H1 (cell line): ENCODE measurements at regions not wholly inside any gene's neighbourhood (a gene's known extent, or its start where the extent isn't known, plus 50 kb on each side); places are given as distances from the start of the nearest gene placed in this dataset.

ENCODE experiments used
- CTCF ChIA-PET: fragments of 300-600 bp; sonication (Branson Sonifier 250); formaldehyde crosslinking; loops from one replicate; lab custom pipeline; 2021; ENCODE audit not compliant: partially characterized antibody; lab: Charles Lee
- POLR2A ChIA-PET: fragments of 300-600 bp; sonication (Branson Sonifier 250); formaldehyde crosslinking; loops from one replicate; lab custom pipeline; 2021; ENCODE audit warnings: inconsistent platforms; ENCODE audit not compliant: partially characterized antibody; lab: Charles Lee
- DNase-seq, 2 experiments: peaks; one replicate each; pipeline versions ENCODE4 v3.0.0 to v3.0.0-alpha.2; 2010 to 2022; ENCODE audit warnings: low spot score in 2 of 2, low read depth in 1 of 2, mixed read lengths in 1 of 2
- FAIRE-seq: peaks from 2 replicates; lab custom pipeline; 2011; peaks lifted over from hg19 to GRCh38; lab: Jason Lieb, UNC
- H2AFZ ChIP-seq: 2 replicates; pipeline ENCODE4 v1.8.1; 2012; ENCODE audit warnings: low read length, inconsistent platforms
- H2AK5ac ChIP-seq: 2 replicates; pipeline ENCODE4 v1.6.1; 2013; ENCODE audit warnings: low read depth, low read length
- H2BK120ac ChIP-seq: replicated peaks from 2 replicates; pipeline ENCODE3; 2013; ENCODE audit warnings: low read depth, low read length, inconsistent platforms
- H2BK12ac ChIP-seq: 2 replicates; pipeline ENCODE4 v1.6.1; 2013; ENCODE audit warnings: low read depth, low read length
- H2BK15ac ChIP-seq: 2 replicates; pipeline ENCODE4 v1.6.1; 2013; ENCODE audit warnings: low read length
- H2BK20ac ChIP-seq: 2 replicates; pipeline ENCODE4 v1.6.1; 2013; ENCODE audit warnings: low read length
- H2BK5ac ChIP-seq: 2 replicates; pipeline ENCODE4 v1.6.1; 2013; ENCODE audit warnings: low read depth, low read length
- H3K14ac ChIP-seq: 2 replicates; pipeline ENCODE4 v1.6.1; 2013; ENCODE audit warnings: inconsistent platforms; ENCODE audit not compliant: insufficient read length
- H3K18ac ChIP-seq: 2 replicates; pipeline ENCODE4 v1.6.1; 2013; ENCODE audit warnings: low read length; ENCODE audit errors: extremely low read depth
- H3K23ac ChIP-seq: 2 replicates; pipeline ENCODE4 v1.6.1; 2013; ENCODE audit warnings: inconsistent platforms; ENCODE audit not compliant: insufficient read length
- H3K23me2 ChIP-seq: 2 replicates; pipeline ENCODE4 v1.6.1; 2013; ENCODE audit warnings: low read depth, low read length
- H3K27ac ChIP-seq: 2 replicates; pipeline ENCODE4 v1.6.1; 2011; ENCODE audit warnings: low read depth, low read length, inconsistent platforms
- H3K27me3 ChIP-seq, 4 experiments: replicated peaks in 1 of 4; 1 replicate in 1 of 4; 2 replicates in 3 of 4; pipeline versions ENCODE4 v1.6.1 to v1.8.1; 2011 to 2013; ENCODE audit warnings: low read length in 3 of 4, mild to moderate bottlenecking in 3 of 4, inconsistent platforms in 2 of 4, mixed read lengths in 2 of 4, moderate library complexity in 1 of 4; ENCODE audit not compliant: control insufficient read depth in 3 of 4, insufficient read depth in 3 of 4; ENCODE audit errors: extremely low read depth in 1 of 4
- H3K36me3 ChIP-seq, 4 experiments: 2 replicates each; pipeline versions ENCODE4 v1.6.1 to v1.8.1; 2011 to 2013; ENCODE audit warnings: mild to moderate bottlenecking in 4 of 4, low read length in 3 of 4, moderate library complexity in 2 of 4, control low read depth in 1 of 4, inconsistent platforms in 1 of 4; ENCODE audit not compliant: insufficient read depth in 4 of 4, control insufficient read depth in 2 of 4
- H3K4ac ChIP-seq: replicated peaks from 2 replicates; pipeline ENCODE3; 2013; ENCODE audit warnings: low read length, low read depth, mixed read lengths, inconsistent platforms; ENCODE audit not compliant: insufficient read length
- H3K4me1 ChIP-seq, 4 experiments: replicated peaks in 1 of 4; 1 replicate in 1 of 4; 2 replicates in 3 of 4; pipeline versions ENCODE4 v1.6.1 to v1.8.1; 2011 to 2013; ENCODE audit warnings: low read length in 3 of 4, inconsistent platforms in 2 of 4, mixed read lengths in 1 of 4; ENCODE audit not compliant: insufficient read depth in 4 of 4, control insufficient read depth in 3 of 4
- H3K4me2 ChIP-seq, 2 experiments: 2 replicates each; pipeline versions ENCODE4 v1.6.1 to v1.8.1; 2011 to 2013; ENCODE audit warnings: low read depth in 2 of 2, low read length in 2 of 2, control low read depth in 1 of 2, inconsistent platforms in 1 of 2, mild to moderate bottlenecking in 1 of 2; ENCODE audit not compliant: insufficient read depth in 1 of 2
- H3K4me3 ChIP-seq, 4 experiments: fragments of 200-600, 300-600 bp in 1 of 4; sonication (generic), shearing (Covaris generic), sonication (Bioruptor Twin) in 1 of 4; 2 replicates each; pipeline versions ENCODE4 v1.5.1 to v1.8.1; 2011 to 2016; ENCODE audit warnings: low read length in 4 of 4, low read depth in 3 of 4, control low read depth in 2 of 4, inconsistent platforms in 2 of 4, mild to moderate bottlenecking in 2 of 4, mixed read lengths in 1 of 4, moderate library complexity in 1 of 4; ENCODE audit not compliant: insufficient read depth in 2 of 4; ENCODE audit errors: extremely low read depth in 1 of 4
- H3K56ac ChIP-seq: replicated peaks from 2 replicates; pipeline ENCODE3; 2013; ENCODE audit warnings: low read depth, mild to moderate bottlenecking, mixed read lengths, low read length, inconsistent platforms; ENCODE audit not compliant: insufficient read length
- H3K79me1 ChIP-seq: 2 replicates; pipeline ENCODE4 v1.6.1; 2013; ENCODE audit warnings: low read depth, low read length, control low read depth
- H3K79me2 ChIP-seq, 2 experiments: 2 replicates each; pipeline versions ENCODE4 v1.6.1 to v1.8.1; 2012 to 2013; ENCODE audit warnings: low read length in 2 of 2, mild to moderate bottlenecking in 2 of 2, inconsistent platforms in 1 of 2; ENCODE audit not compliant: insufficient read depth in 2 of 2, control insufficient read depth in 1 of 2
- H3K9ac ChIP-seq, 4 experiments: replicated peaks in 1 of 4; 1 replicate in 1 of 4; 2 replicates in 3 of 4; pipeline versions ENCODE4 v1.6.1 to v1.8.1; 2011 to 2013; ENCODE audit warnings: low read depth in 3 of 4, low read length in 3 of 4, control low read depth in 2 of 4, mild to moderate bottlenecking in 2 of 4, moderate library complexity in 2 of 4, inconsistent platforms in 1 of 4; ENCODE audit errors: extremely low read depth in 1 of 4
- H3K9me3 ChIP-seq, 2 experiments: 2 replicates each; pipeline versions ENCODE4 v1.6.1 to v1.8.1; 2012 to 2013; ENCODE audit warnings: mild to moderate bottlenecking in 2 of 2, moderate library complexity in 2 of 2, control low read depth in 1 of 2, inconsistent platforms in 1 of 2, low read depth in 1 of 2, low read length in 1 of 2, mixed read lengths in 1 of 2; ENCODE audit not compliant: insufficient read depth in 2 of 2
- H4K20me1 ChIP-seq, 2 experiments: replicated peaks in 1 of 2; 2 replicates each; pipeline versions ENCODE3 to v1.8.1; 2011 to 2013; ENCODE audit warnings: inconsistent platforms in 2 of 2, low read length in 2 of 2, mild to moderate bottlenecking in 1 of 2; ENCODE audit not compliant: insufficient read depth in 2 of 2, control insufficient read depth in 1 of 2
- H4K5ac ChIP-seq: 2 replicates; pipeline ENCODE4 v1.6.1; 2013; ENCODE audit warnings: low read length, low read depth, mixed read lengths, inconsistent platforms; ENCODE audit not compliant: insufficient read length
- H4K8ac ChIP-seq: 2 replicates; pipeline ENCODE4 v1.8.0; 2013; ENCODE audit warnings: mild to moderate bottlenecking, moderate library complexity, low read length, inconsistent platforms; ENCODE audit not compliant: insufficient read depth; ENCODE audit errors: extremely low read depth
- H4K91ac ChIP-seq: replicated peaks from 2 replicates; pipeline ENCODE3; 2013; ENCODE audit warnings: low read length, mixed read lengths, inconsistent platforms; ENCODE audit not compliant: insufficient read length
- EGR1 ChIP-seq: IDR thresholded peaks from 2 replicates; pipeline ENCODE4 v1.6.1; 2011; ENCODE audit warnings: low read depth, low read length, borderline replicate concordance
- HDAC6 ChIP-seq: IDR thresholded peaks from one replicate; pipeline ENCODE4 v1.7.1; 2012; ENCODE audit warnings: low read depth, mild to moderate bottlenecking, inconsistent platforms, low read length, moderate library complexity
- JUN ChIP-seq: IDR thresholded peaks from 2 replicates; pipeline ENCODE4 v1.6.1; 2011; ENCODE audit warnings: low read depth, mild to moderate bottlenecking, improper control_type of control experiment, low read length
- RFX5 ChIP-seq: IDR thresholded peaks from 2 replicates; pipeline ENCODE4 v1.6.1; 2011; ENCODE audit warnings: low read depth, low read length, improper control_type of control experiment, borderline replicate concordance
- TEAD4 ChIP-seq: IDR thresholded peaks from 2 replicates; pipeline ENCODE4 v1.6.1; 2012; ENCODE audit warnings: low read depth, low read length, inconsistent platforms, mixed read lengths
- WGBS, 2 experiments: shearing (Covaris generic) in 1 of 2; methylation state at CpG; one replicate each; pipeline versions ENCODE4 v1.1.6 to v1.1.7; 2013 to 2015; ENCODE audit warnings: low lambda C conversion rate in 2 of 2, mixed read lengths in 2 of 2, inconsistent platforms in 1 of 2, low coverage in 1 of 2, missing lambda C conversion rate in 1 of 2; ENCODE audit not compliant: insufficient replicate concordance in 2 of 2, insufficient coverage in 1 of 2, insufficient read length in 1 of 2; ENCODE audit errors: extremely low coverage in 1 of 2, missing lambda C conversion rate in 1 of 2; 5-methylcytosine and 5-hydroxymethylcytosine counted together
- TF ChIP-seq, protein P1 (sequence below), 3 experiments: IDR thresholded peaks; 1 replicate in 2 of 3; 2 replicates in 1 of 3; pipeline versions ENCODE4 v1.5.1 to v1.6.1; 2011; ENCODE audit warnings: low read length in 3 of 3, mild to moderate bottlenecking in 3 of 3, inconsistent platforms in 2 of 3, low read depth in 1 of 3, moderate library complexity in 1 of 3; ENCODE audit not compliant: insufficient read depth in 1 of 3; ENCODE audit errors: control extremely low read depth in 1 of 3

DNA sequence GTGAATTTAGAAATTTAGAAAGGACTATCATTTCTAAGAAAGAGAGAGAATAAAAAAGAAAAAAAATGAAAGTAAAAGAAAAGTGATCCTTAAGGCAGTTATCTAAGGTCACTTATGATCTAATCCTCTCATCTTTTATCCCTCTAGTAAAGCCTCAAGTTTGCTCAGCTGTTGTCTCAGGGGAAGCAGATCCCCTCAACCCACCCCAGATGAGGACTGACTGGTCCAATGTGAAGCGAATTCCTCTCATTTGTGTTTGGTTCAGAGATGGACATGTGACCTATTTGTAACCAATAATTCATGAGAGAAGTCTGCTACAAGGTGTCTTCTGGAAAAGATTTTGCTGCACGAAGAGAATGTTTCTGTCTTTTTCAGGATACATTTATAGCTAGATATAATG, 1591.3 kb downstream of the ADGRL3 start:
- no peaks in the 10 kb centered on the region for H3K36me3 ChIP-seq
- CTCF ChIA-PET = no interaction called here
- H3K27me3 ChIP-seq = no peaks in the 10 kb centered on the region
- H3K79me1 ChIP-seq = no peaks in the 10 kb centered on the region
- H4K8ac ChIP-seq = no peak overlapping the region
- H2BK12ac ChIP-seq = no peak overlapping the region
- POLR2A ChIA-PET = no interaction called here
- no peak overlapping the region for H2BK20ac ChIP-seq
- no peaks in the 10 kb centered on the region for H3K4me1 ChIP-seq
- H3K27ac ChIP-seq = no peak overlapping the region
- H3K4ac ChIP-seq = no peak overlapping the region
- no peak overlapping the region for H2BK120ac ChIP-seq
- H3K79me2 ChIP-seq = no peaks in the 10 kb centered on the region
- no peaks in the 10 kb centered on the region for H4K20me1 ChIP-seq
- no peak overlapping the region for H3K4me2 ChIP-seq
- H4K5ac ChIP-seq = no peak overlapping the region
- no peak overlapping the region for H3K9ac ChIP-seq
- H3K56ac ChIP-seq = no peak overlapping the region
- H2AK5ac ChIP-seq = no peak overlapping the region
- H4K91ac ChIP-seq = no peak overlapping the region
- H3K14ac ChIP-seq = no peak overlapping the region
- no peak overlapping the region for H3K23ac ChIP-seq
- no peak overlapping the region for H2BK15ac ChIP-seq
- no peak for DNase-seq
- TF ChIP-seq RFX5 (no peak), JUN (no peak), HDAC6 (no peak), EGR1 (no peak), TEAD4 (no peak)
- TF ChIP-seq, protein P1, sequence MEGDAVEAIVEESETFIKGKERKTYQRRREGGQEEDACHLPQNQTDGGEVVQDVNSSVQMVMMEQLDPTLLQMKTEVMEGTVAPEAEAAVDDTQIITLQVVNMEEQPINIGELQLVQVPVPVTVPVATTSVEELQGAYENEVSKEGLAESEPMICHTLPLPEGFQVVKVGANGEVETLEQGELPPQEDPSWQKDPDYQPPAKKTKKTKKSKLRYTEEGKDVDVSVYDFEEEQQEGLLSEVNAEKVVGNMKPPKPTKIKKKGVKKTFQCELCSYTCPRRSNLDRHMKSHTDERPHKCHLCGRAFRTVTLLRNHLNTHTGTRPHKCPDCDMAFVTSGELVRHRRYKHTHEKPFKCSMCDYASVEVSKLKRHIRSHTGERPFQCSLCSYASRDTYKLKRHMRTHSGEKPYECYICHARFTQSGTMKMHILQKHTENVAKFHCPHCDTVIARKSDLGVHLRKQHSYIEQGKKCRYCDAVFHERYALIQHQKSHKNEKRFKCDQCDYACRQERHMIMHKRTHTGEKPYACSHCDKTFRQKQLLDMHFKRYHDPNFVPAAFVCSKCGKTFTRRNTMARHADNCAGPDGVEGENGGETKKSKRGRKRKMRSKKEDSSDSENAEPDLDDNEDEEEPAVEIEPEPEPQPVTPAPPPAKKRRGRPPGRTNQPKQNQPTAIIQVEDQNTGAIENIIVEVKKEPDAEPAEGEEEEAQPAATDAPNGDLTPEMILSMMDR (IDR thresholded peaks at IDR 0.05; ENCODE audit: control extremely low read depth in 1 of 3, insufficient read depth in 1 of 3, low read depth in 1 of 3, low read length in 3 of 3) = no peak
- H3K18ac ChIP-seq = no peak overlapping the region
- H3K9me3 ChIP-seq = no peaks in the 10 kb centered on the region
- WGBS, 2 experiments = 91% methylated on average over 2 of the region's 2 CpGs; no CpG with 5 or more reads in 1 of the 2 experiments
- H3K4me3 ChIP-seq = no peak overlapping the region
- H2BK5ac ChIP-seq = no peak overlapping the region
- H2AFZ ChIP-seq = no peak overlapping the region
- no peaks in the 10 kb centered on the region for H3K23me2 ChIP-seq
- FAIRE-seq = no peak
